GM12872 (cell line): ENCODE measurements at regions not wholly inside any gene's neighbourhood (a gene's known extent, or its start where the extent isn't known, plus 50 kb on each side); places are given as distances from the start of the nearest gene placed in this dataset.

Source experiments
- CTCF ChIP-seq: IDR thresholded peaks from 3 replicates; pipeline ENCODE4 v1.5.1; 2011; ENCODE audit warnings: low read depth, mild to moderate bottlenecking, low read length, moderate library complexity; ENCODE audit not compliant: insufficient read depth

GRCh38 chr2:9693646-9694045 lies 62.8 kb upstream of the YWHAQ start:
- no peak for TF ChIP-seq CTCF

- no peak for TF ChIP-seq CTCF
These were observed 64.0 kb upstream of the YWHAQ start for GRCh38 chr2:9694661-9695234.

DNA sequence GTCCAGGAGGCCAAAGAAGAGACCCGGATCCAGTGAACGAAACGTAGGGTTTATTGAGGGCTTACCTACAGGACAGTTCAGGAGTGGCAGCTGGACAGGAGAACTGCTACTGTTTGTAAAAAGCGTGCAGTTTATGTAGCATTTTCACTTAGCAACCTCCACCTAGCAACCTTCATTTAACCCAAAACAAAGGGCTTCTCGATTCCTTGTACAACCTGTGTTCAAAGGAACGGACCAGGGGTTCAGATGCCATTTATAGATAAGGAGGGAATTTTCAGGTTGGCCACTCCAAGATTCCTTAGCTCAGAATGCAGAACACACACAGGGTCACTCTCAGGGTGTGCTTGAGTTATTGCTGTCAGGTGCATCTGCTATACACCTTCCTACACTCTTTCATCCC lies 65.1 kb upstream of the YWHAQ start:
- TF ChIP-seq CTCF, result no peak

GRCh38 chr2:9696731-9697130 lies 65.9 kb upstream of the YWHAQ start:
- no peak for TF ChIP-seq CTCF

- no peak for TF ChIP-seq CTCF
These were observed 67.1 kb upstream of the YWHAQ start for GRCh38 chr2:9697909-9698308.

GRCh38 chr2:9699139-9700108 lies 68.6 kb upstream of the YWHAQ start:
- TF ChIP-seq CTCF, result no peak

DNA sequence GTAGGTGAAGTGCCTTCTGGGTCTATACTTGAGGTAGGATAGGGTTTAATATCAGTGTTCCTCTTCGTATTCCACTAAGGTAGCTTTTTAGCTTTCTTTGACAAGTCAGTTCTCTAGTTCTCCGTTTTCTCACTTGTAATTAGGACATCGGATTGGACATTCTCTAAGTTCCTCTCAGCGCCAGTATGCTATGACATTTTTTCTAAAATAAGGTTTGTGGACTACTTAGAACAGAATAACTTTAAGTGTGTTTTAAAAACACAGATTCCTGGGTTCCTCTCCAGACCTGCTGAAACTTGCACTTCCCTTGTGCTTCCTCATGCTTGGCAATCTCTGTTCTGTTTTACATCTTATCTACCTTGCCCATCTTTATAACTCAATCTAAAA lies 69.3 kb upstream of the YWHAQ start:
- no peak for TF ChIP-seq CTCF
